NCI-H82 treated with DMSO at 0.1 percent for 48 hours (cell line): ENCODE measurements at regions not wholly inside any gene's neighbourhood (a gene's known extent, or its start where the extent isn't known, plus 50 kb on each side); places are given as distances from the start of the nearest gene placed in this dataset.

ENCODE experiments used
- DNase-seq: peaks from one replicate; lab custom pipeline; 2025; ENCODE audit not compliant: unreplicated experiment; lab: John Stamatoyannopoulos, UW

- no peak for DNase-seq
Observed at GRCh38 chr15:31486906-31487695, 160.5 kb downstream of the KLF13 start.

- DNase-seq, result no peak
Observed at GRCh38 chr15:31487811-31488436, 161.3 kb downstream of the KLF13 start.

- DNase-seq, result peak; percentile 25
Observed at GRCh38 chr15:31488437-31489204, 162.0 kb downstream of the KLF13 start.

- no peak for DNase-seq
Observed at GRCh38 chr15:31489281-31489680, 162.6 kb downstream of the KLF13 start.

- peak; percentile 8 for DNase-seq
Observed at GRCh38 chr15:31489801-31490646, 163.4 kb downstream of the KLF13 start.

GRCh38 chr15:31494786-31495185 lies 168.2 kb downstream of the KLF13 start:
- no peak for DNase-seq

- no peak for DNase-seq
Observed at GRCh38 chr15:31495281-31495680, 168.6 kb downstream of the KLF13 start.

- DNase-seq, result no peak
Observed at GRCh38 chr15:31497838-31498237, 171.2 kb downstream of the KLF13 start.

GRCh38 chr15:31498329-31498728 lies 171.7 kb downstream of the KLF13 start:
- DNase-seq, result no peak

- DNase-seq, result no peak
Observed at GRCh38 chr15:31498756-31499155, 172.1 kb downstream of the KLF13 start.

GRCh38 chr15:31499236-31499952 lies 172.8 kb downstream of the KLF13 start:
- DNase-seq, result no peak

GRCh38 chr15:31499953-31500765 lies 173.5 kb downstream of the KLF13 start:
- DNase-seq, result no peak

- no peak for DNase-seq
Observed at GRCh38 chr15:31500766-31501449, 174.3 kb downstream of the KLF13 start.

GRCh38 chr15:31501536-31502157 lies 175.0 kb downstream of the KLF13 start:
- no peak for DNase-seq

GRCh38 chr15:31502541-31503229 lies 176.1 kb downstream of the KLF13 start:
- DNase-seq, result no peak

- no peak for DNase-seq
Observed at GRCh38 chr15:31503256-31503655, 176.6 kb downstream of the KLF13 start.

- no peak for DNase-seq
Observed at GRCh38 chr15:31503758-31504461, 177.3 kb downstream of the KLF13 start.
